HFF-Myc (cell line): ENCODE measurements at regions not wholly inside any gene's neighbourhood (a gene's known extent, or its start where the extent isn't known, plus 50 kb on each side); places are given as distances from the start of the nearest gene placed in this dataset.

Source experiments
- DNase-seq: peaks from one replicate; pipeline ENCODE4 v3.0.0-alpha.2; 2011; ENCODE audit warnings: low read depth; ENCODE audit errors: extremely low read depth
- H3K4me3 ChIP-seq: replicated peaks from 2 replicates; pipeline ENCODE4 v1.5.1; 2011; ENCODE audit warnings: low read depth, mild to moderate bottlenecking, control low read depth, low read length
- TF ChIP-seq, protein P1 (sequence below): IDR thresholded peaks from 2 replicates; pipeline ENCODE4 v1.5.1; 2012; ENCODE audit warnings: mild to moderate bottlenecking, low read depth, low read length, control low read depth; ENCODE audit errors: missing control alignments

DNA sequence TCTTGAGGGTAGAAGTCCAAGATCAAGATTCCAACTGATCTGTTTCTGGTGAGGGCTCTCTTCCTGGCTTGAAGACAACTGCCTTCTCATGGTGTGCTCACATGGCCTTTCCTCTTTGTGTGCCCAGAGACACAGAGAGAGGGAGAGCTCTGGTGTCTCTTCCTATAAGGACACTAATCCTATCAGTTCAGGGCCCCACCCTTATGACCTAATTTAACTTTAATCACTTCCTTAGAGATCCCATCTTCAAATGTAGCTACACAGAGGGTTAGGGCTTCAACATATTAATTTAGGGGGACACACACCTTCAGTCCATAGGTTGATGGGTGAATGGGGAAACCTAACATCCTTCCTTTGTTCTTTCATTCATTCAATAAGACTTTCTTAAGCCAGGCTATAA lies 144.6 kb downstream of the MN1 start:
- DNase-seq = no peak
- TF ChIP-seq, protein P1, sequence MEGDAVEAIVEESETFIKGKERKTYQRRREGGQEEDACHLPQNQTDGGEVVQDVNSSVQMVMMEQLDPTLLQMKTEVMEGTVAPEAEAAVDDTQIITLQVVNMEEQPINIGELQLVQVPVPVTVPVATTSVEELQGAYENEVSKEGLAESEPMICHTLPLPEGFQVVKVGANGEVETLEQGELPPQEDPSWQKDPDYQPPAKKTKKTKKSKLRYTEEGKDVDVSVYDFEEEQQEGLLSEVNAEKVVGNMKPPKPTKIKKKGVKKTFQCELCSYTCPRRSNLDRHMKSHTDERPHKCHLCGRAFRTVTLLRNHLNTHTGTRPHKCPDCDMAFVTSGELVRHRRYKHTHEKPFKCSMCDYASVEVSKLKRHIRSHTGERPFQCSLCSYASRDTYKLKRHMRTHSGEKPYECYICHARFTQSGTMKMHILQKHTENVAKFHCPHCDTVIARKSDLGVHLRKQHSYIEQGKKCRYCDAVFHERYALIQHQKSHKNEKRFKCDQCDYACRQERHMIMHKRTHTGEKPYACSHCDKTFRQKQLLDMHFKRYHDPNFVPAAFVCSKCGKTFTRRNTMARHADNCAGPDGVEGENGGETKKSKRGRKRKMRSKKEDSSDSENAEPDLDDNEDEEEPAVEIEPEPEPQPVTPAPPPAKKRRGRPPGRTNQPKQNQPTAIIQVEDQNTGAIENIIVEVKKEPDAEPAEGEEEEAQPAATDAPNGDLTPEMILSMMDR = no peak
- H3K4me3 ChIP-seq = no peak overlapping the region

DNA sequence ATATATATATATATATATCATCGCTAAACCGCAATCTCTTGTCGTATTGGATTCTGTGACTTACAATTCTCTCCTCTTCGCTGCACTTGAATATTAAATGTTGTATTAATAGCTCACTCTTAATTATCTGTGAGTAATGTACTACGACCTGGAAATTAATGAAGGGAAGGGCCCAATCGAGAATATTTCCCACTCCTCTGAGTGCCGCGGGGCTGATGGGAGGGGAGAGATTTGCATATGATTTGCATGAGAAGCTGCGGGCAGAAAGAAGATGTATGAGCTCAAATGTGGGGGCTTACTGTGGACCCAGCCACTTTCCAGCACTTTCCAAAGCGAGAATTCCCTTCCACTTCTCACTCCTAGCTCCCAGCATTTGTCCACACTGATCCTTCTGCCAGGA lies 141.2 kb downstream of the MN1 start:
- no peak overlapping the region for H3K4me3 ChIP-seq
- TF ChIP-seq, protein P1 = no peak
- DNase-seq = no peak

DNA sequence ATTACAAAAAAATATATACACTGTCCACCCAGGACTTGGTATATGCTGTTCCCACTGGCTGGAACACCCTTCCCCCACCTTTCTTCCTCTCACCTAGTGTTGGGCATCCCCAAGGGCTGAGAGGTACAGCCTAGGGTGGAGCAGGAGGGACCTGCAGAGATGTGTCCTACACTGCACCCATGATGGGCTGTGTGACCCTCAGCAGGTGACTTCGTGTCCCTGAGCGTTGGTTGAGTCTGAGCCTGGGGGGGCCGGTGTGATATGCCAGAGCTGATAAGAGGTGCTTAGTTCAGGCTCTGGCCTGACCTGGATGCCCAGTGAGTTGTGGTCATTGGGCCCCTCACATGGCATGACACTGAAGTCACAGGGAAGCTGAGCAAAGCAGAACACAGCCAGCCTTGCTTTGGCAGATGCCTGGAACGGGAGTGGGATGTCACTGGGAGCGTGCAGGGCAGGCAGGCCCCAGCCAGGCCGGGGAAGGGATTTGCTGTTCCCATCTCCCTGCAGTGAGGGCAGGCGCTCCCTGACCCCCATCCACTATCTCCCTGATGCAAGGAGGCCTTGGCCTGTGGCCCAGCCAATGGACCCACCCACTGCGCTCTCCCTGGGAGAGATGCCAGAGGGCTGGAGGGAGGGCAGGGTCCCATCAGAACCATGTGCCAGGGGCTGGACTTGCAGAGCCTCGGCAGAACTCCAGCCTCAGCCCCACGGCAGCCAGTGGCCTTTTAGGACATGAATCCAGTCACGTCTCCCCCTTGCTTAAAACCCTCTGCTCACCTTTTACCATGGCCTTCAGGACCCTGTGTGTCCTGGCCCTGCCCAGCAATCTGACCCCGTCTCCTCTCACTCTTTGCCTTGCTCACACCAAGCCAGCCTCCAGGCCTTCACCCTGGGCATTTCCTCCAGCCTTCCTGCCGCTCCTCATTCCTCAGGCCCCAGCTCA lies 138.9 kb downstream of the MN1 start:
- DNase-seq = no peak
- TF ChIP-seq, protein P1 = no peak
- H3K4me3 ChIP-seq = no peak overlapping the region

DNA sequence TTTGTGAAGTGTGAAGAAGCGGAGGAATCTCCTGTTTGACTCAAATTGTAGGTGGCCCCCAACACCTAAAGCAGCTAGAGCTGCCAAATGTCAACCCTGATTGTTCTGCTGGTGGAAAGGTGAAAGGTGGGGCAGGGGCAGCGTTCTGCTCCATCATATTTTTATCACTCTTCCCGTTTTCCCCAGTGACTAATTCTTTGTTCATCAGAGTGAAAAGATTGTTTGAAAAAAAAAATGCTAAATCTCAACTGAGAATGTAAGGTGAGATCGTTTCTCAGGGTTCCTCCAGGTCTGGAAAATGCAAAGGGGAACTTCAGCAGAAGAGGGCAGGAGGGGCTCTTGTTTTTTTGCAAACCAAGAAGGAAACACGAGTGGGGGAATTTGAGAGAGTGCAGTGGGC lies 137.7 kb downstream of the MN1 start:
- no peak for DNase-seq
- TF ChIP-seq, protein P1 = no peak
- H3K4me3 ChIP-seq = no peak overlapping the region

DNA sequence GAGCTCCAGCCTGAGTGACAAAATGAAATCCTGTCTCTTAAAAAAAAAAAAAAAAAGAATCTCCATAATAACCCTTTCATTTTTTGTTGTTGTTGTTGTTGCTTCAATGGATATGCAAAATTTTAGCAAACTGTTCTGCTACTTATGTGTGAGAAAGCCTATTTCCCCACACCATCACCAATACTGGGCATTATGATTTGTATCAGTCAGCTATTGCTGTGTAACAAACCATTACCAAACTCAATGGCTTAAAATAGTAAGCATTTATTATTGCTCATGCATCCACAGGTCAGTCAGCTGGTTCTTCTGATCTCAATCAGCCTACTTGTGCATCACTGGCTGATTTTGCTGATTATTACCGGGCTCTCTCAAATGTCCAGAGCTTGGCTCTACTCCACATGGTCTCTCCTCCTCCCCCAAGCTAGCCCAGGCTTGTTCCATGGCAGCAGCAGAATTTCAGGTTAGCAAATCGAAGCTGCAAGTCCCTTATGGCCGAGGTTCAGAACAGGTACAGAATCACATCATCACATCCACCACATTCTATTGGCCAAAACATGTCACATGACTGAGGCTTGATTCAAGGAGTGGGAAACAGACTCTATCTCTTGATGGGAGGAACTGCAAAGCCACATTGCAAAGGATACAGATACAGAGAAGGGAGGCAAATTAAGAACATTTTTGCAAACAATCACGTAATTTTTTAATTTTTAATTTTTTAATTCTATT lies 135.1 kb downstream of the MN1 start:
- no peak overlapping the region for H3K4me3 ChIP-seq
- DNase-seq = no peak
- TF ChIP-seq, protein P1 = no peak

DNA sequence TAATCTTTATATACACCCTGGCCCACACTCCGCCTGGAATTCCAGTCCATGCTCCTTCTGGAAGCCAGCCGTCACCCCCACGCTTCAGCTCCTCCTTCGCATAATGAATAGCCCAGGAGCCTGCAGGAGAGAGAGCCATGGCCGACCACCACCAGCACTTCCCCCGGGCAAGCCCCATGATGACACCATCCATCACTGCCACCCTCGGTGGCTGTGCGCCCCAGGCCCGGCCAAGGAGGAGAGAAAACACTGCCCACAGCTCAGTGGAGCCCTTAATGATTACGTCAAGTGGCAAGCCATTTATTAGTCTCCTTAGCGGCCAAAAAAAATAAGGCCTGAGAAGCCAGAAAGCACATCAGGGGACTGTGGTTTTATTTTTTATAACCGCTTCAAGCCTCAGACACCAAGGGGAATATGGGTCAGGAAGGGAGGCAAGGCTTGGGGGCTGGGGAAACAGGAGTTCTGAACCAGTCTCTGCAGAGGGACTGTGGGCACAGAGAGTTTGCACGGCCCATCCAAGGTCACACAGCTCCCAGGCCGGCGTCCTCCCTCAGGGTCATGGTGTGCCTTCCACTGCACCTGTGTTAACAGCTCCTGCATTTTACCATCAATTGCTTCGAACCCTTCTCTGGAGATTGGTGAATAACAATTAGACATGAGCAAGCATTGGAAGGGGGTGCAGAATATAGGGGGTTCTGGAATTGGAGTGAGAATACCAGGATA lies 134.3 kb downstream of the MN1 start:
- DNase-seq = no peak
- TF ChIP-seq, protein P1 = no peak
- H3K4me3 ChIP-seq = no peak overlapping the region
